WTC11 (cell line): ENCODE measurements at regions not wholly inside any gene's neighbourhood (a gene's known extent, or its start where the extent isn't known, plus 50 kb on each side); places are given as distances from the start of the nearest gene placed in this dataset.

Source experiments
- ATAC-seq: fragments of 200-7000 bp; cut with Tn5 transposase; 2 replicates; pipeline ENCODE4 v1.10.0; 2021; ENCODE audit warnings: mild to moderate bottlenecking, moderate library complexity
- CTCF ChIA-PET: fragments of 300-600 bp; sonication (Branson Sonifier 250); formaldehyde crosslinking; loops from one replicate; lab custom pipeline; 2021; ENCODE audit warnings: antibody characterized with exemption; lab: Charles Lee
- POLR2A ChIA-PET: fragments of 350-600 bp; sonication (Branson Sonifier 250); formaldehyde crosslinking; loops from one replicate; lab custom pipeline; 2021; ENCODE audit warnings: antibody characterized with exemption; lab: Charles Lee
- DNase-seq: peaks from one replicate; pipeline ENCODE4 v3.0.0; 2021; ENCODE audit warnings: low spot score
- H3K27ac Mint-ChIP-seq: 2 replicates; pipeline ENCODE4 v1.8.0; 2021; ENCODE audit warnings: mixed read lengths
- H3K27me3 Mint-ChIP-seq: 2 replicates; pipeline ENCODE4 v1.8.0; 2021; ENCODE audit warnings: low read depth, mild to moderate bottlenecking, moderate library complexity, mixed read lengths
- H3K36me3 Mint-ChIP-seq: 2 replicates; pipeline ENCODE4 v1.8.0; 2021; ENCODE audit warnings: mixed read lengths
- H3K4me1 Mint-ChIP-seq: 2 replicates; pipeline ENCODE4 v1.8.0; 2022; ENCODE audit warnings: mixed read lengths
- H3K4me3 Mint-ChIP-seq: 2 replicates; pipeline ENCODE4 v1.8.0; 2021; ENCODE audit warnings: mild to moderate bottlenecking, moderate library complexity, mixed read lengths
- H3K9me3 Mint-ChIP-seq: 2 replicates; pipeline ENCODE4 v1.8.0; 2021; ENCODE audit warnings: mixed read lengths
- CBFB ChIP-seq: sonication (generic); formaldehyde crosslinking; IDR thresholded peaks from 2 replicates; pipeline ENCODE4 v1.8.1; 2022; ENCODE audit warnings: mild to moderate bottlenecking, low read depth, missing genetic modification reagents
- ESRRA ChIP-seq: sonication (generic); formaldehyde crosslinking; IDR thresholded peaks from 2 replicates; pipeline ENCODE4 v1.8.1; 2022; ENCODE audit warnings: mild to moderate bottlenecking, missing genetic modification reagents, borderline replicate concordance
- FOXK1 ChIP-seq: sonication (generic); formaldehyde crosslinking; IDR thresholded peaks from 2 replicates; pipeline ENCODE4 v1.8.0; 2022; ENCODE audit warnings: mild to moderate bottlenecking, moderate library complexity, missing genetic modification reagents
- FOXP1 ChIP-seq: sonication (generic); formaldehyde crosslinking; IDR thresholded peaks from 2 replicates; pipeline ENCODE4 v1.8.0; 2022; ENCODE audit warnings: missing genetic modification reagents, mild to moderate bottlenecking, moderate library complexity, borderline replicate concordance
- HMGA2 ChIP-seq: fragments of 250-450 bp; sonication (Bioruptor Pico); IDR thresholded peaks from 2 replicates; pipeline ENCODE4 v1.4.0; 2021; ENCODE audit warnings: mild to moderate bottlenecking, moderate library complexity
- MYBL2 ChIP-seq: sonication (generic); formaldehyde crosslinking; IDR thresholded peaks from 2 replicates; pipeline ENCODE4 v1.8.1; 2023; ENCODE audit warnings: mild to moderate bottlenecking, moderate library complexity, missing genetic modification reagents
- NFE2L1 ChIP-seq: sonication (generic); formaldehyde crosslinking; IDR thresholded peaks from 2 replicates; pipeline ENCODE4 v1.8.1; 2023; ENCODE audit warnings: missing genetic modification reagents
- NFYB ChIP-seq: sonication (generic); formaldehyde crosslinking; conservative IDR thresholded peaks from 2 replicates; pipeline ENCODE4 v1.8.0; 2022; ENCODE audit warnings: low read depth, missing genetic modification reagents
- NR3C1 ChIP-seq: sonication (generic); formaldehyde crosslinking; conservative IDR thresholded peaks from 2 replicates; pipeline ENCODE4 v1.8.1; 2023; ENCODE audit warnings: low read depth, mild to moderate bottlenecking, missing genetic modification reagents
- ZNF317 ChIP-seq: sonication (generic); formaldehyde crosslinking; IDR thresholded peaks from 2 replicates; pipeline ENCODE4 v1.8.1; 2023; ENCODE audit warnings: low read depth, mild to moderate bottlenecking, moderate library complexity, missing genetic modification reagents, borderline replicate concordance
- ZNF423 ChIP-seq: fragments of 250-450 bp; sonication (Bioruptor Pico); IDR thresholded peaks from 2 replicates; pipeline ENCODE4 v2.1.2; 2022; ENCODE audit warnings: mild to moderate bottlenecking, moderate library complexity
- TF ChIP-seq, protein P1 (sequence below): fragments of 250-450 bp; sonication (Bioruptor Pico); IDR thresholded peaks from 2 replicates; pipeline ENCODE4 v1.9.0; 2021; ENCODE audit warnings: mild to moderate bottlenecking, borderline replicate concordance
- TF ChIP-seq, protein P2 (sequence below): sonication (generic); formaldehyde crosslinking; IDR thresholded peaks from 2 replicates; pipeline ENCODE4 v1.8.0; 2023; ENCODE audit warnings: missing genetic modification reagents
- TF ChIP-seq, protein P3 (sequence below): sonication (generic); formaldehyde crosslinking; IDR thresholded peaks from 2 replicates; pipeline ENCODE4 v1.8.1; 2023; ENCODE audit warnings: mild to moderate bottlenecking, missing genetic modification reagents
- TF ChIP-seq, protein P4 (sequence below): fragments of 250-450 bp; sonication (Bioruptor Pico); IDR thresholded peaks from 2 replicates; pipeline ENCODE4 v2.1.2; 2022; ENCODE audit warnings: mild to moderate bottlenecking, moderate library complexity
- TF ChIP-seq, protein P5 (sequence below): fragments of 200-600 bp; IDR thresholded peaks from 2 replicates; pipeline ENCODE4 v1.8.0; 2022; ENCODE audit warnings: antibody characterized with exemption
- TF ChIP-seq, protein P6 (sequence below): sonication (generic); formaldehyde crosslinking; conservative IDR thresholded peaks from 2 replicates; pipeline ENCODE4 v1.8.1; 2023; ENCODE audit warnings: mild to moderate bottlenecking, low read depth, missing genetic modification reagents, moderate library complexity
- TF ChIP-seq, protein P7 (sequence below): sonication (generic); formaldehyde crosslinking; IDR thresholded peaks from 2 replicates; pipeline ENCODE4 v1.8.0; 2023; ENCODE audit warnings: missing genetic modification reagents, mild to moderate bottlenecking, borderline replicate concordance

DNA sequence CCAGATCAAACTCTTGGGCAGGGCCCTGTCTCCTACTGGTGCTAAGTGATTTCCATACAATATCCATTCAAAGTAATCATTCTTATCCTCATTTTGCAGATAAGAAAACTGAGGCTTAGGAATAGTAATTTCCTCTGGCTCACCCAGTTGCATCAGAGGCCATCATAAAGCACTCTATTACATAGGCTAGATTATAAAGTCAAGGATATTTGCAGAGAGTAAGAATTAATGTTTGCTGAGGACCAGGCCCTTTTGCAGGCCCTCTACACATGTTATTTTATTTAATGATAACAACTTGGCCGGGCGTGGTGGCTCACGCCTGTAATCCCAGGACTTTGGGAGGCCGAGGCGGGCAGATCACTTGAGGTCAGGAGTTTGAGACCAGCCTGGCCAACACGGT is 316.8 kb downstream of the ZNF674 start:
- Mint-ChIP-seq H3K4me3 (no peak overlapping the region), H3K4me1 (no peaks in the 10 kb centered on the region), H3K36me3 (no peaks in the 10 kb centered on the region), H3K9me3 (0 out of 2 replicates have a peak, but pooled peaks cover 2% of the 10 kb centered on the region), H3K27me3 (no peaks in the 10 kb centered on the region), H3K27ac (no peak overlapping the region)
- DNase-seq: no peak
- ChIA-PET POLR2A (no interaction called here), CTCF (no interaction called here)
- TF ChIP-seq MYBL2 (no peak), CBFB (CRISPR knock-in tag) (no peak), ESRRA (CRISPR knock-in tag) (no peak), ZNF317 (CRISPR knock-in tag) (no peak), ZNF423 (CRISPR knock-in tag) (no peak), NFYB (CRISPR knock-in tag) (no peak), NFE2L1 (no peak), NR3C1 (CRISPR knock-in tag) (no peak), HMGA2 (CRISPR knock-in tag) (no peak), FOXP1 (no peak), FOXK1 (CRISPR knock-in tag) (no peak)
- TF ChIP-seq, protein P1, sequence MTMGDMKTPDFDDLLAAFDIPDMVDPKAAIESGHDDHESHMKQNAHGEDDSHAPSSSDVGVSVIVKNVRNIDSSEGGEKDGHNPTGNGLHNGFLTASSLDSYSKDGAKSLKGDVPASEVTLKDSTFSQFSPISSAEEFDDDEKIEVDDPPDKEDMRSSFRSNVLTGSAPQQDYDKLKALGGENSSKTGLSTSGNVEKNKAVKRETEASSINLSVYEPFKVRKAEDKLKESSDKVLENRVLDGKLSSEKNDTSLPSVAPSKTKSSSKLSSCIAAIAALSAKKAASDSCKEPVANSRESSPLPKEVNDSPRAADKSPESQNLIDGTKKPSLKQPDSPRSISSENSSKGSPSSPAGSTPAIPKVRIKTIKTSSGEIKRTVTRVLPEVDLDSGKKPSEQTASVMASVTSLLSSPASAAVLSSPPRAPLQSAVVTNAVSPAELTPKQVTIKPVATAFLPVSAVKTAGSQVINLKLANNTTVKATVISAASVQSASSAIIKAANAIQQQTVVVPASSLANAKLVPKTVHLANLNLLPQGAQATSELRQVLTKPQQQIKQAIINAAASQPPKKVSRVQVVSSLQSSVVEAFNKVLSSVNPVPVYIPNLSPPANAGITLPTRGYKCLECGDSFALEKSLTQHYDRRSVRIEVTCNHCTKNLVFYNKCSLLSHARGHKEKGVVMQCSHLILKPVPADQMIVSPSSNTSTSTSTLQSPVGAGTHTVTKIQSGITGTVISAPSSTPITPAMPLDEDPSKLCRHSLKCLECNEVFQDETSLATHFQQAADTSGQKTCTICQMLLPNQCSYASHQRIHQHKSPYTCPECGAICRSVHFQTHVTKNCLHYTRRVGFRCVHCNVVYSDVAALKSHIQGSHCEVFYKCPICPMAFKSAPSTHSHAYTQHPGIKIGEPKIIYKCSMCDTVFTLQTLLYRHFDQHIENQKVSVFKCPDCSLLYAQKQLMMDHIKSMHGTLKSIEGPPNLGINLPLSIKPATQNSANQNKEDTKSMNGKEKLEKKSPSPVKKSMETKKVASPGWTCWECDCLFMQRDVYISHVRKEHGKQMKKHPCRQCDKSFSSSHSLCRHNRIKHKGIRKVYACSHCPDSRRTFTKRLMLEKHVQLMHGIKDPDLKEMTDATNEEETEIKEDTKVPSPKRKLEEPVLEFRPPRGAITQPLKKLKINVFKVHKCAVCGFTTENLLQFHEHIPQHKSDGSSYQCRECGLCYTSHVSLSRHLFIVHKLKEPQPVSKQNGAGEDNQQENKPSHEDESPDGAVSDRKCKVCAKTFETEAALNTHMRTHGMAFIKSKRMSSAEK (CRISPR knock-in tag): no peak
- TF ChIP-seq, protein P2, sequence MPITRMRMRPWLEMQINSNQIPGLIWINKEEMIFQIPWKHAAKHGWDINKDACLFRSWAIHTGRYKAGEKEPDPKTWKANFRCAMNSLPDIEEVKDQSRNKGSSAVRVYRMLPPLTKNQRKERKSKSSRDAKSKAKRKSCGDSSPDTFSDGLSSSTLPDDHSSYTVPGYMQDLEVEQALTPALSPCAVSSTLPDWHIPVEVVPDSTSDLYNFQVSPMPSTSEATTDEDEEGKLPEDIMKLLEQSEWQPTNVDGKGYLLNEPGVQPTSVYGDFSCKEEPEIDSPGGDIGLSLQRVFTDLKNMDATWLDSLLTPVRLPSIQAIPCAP (CRISPR knock-in tag): no peak
- TF ChIP-seq, protein P3, sequence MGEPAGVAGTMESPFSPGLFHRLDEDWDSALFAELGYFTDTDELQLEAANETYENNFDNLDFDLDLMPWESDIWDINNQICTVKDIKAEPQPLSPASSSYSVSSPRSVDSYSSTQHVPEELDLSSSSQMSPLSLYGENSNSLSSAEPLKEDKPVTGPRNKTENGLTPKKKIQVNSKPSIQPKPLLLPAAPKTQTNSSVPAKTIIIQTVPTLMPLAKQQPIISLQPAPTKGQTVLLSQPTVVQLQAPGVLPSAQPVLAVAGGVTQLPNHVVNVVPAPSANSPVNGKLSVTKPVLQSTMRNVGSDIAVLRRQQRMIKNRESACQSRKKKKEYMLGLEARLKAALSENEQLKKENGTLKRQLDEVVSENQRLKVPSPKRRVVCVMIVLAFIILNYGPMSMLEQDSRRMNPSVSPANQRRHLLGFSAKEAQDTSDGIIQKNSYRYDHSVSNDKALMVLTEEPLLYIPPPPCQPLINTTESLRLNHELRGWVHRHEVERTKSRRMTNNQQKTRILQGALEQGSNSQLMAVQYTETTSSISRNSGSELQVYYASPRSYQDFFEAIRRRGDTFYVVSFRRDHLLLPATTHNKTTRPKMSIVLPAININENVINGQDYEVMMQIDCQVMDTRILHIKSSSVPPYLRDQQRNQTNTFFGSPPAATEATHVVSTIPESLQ: no peak
- TF ChIP-seq, protein P4, sequence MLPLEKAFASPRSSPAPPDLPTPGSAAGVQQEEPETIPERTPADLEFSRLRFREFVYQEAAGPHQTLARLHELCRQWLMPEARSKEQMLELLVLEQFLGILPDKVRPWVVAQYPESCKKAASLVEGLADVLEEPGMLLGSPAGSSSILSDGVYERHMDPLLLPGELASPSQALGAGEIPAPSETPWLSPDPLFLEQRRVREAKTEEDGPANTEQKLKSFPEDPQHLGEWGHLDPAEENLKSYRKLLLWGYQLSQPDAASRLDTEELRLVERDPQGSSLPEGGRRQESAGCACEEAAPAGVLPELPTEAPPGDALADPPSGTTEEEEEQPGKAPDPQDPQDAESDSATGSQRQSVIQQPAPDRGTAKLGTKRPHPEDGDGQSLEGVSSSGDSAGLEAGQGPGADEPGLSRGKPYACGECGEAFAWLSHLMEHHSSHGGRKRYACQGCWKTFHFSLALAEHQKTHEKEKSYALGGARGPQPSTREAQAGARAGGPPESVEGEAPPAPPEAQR (CRISPR knock-in tag): no peak
- TF ChIP-seq, protein P5, sequence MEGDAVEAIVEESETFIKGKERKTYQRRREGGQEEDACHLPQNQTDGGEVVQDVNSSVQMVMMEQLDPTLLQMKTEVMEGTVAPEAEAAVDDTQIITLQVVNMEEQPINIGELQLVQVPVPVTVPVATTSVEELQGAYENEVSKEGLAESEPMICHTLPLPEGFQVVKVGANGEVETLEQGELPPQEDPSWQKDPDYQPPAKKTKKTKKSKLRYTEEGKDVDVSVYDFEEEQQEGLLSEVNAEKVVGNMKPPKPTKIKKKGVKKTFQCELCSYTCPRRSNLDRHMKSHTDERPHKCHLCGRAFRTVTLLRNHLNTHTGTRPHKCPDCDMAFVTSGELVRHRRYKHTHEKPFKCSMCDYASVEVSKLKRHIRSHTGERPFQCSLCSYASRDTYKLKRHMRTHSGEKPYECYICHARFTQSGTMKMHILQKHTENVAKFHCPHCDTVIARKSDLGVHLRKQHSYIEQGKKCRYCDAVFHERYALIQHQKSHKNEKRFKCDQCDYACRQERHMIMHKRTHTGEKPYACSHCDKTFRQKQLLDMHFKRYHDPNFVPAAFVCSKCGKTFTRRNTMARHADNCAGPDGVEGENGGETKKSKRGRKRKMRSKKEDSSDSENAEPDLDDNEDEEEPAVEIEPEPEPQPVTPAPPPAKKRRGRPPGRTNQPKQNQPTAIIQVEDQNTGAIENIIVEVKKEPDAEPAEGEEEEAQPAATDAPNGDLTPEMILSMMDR: no peak
- TF ChIP-seq, protein P6, sequence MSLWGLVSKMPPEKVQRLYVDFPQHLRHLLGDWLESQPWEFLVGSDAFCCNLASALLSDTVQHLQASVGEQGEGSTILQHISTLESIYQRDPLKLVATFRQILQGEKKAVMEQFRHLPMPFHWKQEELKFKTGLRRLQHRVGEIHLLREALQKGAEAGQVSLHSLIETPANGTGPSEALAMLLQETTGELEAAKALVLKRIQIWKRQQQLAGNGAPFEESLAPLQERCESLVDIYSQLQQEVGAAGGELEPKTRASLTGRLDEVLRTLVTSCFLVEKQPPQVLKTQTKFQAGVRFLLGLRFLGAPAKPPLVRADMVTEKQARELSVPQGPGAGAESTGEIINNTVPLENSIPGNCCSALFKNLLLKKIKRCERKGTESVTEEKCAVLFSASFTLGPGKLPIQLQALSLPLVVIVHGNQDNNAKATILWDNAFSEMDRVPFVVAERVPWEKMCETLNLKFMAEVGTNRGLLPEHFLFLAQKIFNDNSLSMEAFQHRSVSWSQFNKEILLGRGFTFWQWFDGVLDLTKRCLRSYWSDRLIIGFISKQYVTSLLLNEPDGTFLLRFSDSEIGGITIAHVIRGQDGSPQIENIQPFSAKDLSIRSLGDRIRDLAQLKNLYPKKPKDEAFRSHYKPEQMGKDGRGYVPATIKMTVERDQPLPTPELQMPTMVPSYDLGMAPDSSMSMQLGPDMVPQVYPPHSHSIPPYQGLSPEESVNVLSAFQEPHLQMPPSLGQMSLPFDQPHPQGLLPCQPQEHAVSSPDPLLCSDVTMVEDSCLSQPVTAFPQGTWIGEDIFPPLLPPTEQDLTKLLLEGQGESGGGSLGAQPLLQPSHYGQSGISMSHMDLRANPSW (CRISPR knock-in tag): no peak
- TF ChIP-seq, protein P7, sequence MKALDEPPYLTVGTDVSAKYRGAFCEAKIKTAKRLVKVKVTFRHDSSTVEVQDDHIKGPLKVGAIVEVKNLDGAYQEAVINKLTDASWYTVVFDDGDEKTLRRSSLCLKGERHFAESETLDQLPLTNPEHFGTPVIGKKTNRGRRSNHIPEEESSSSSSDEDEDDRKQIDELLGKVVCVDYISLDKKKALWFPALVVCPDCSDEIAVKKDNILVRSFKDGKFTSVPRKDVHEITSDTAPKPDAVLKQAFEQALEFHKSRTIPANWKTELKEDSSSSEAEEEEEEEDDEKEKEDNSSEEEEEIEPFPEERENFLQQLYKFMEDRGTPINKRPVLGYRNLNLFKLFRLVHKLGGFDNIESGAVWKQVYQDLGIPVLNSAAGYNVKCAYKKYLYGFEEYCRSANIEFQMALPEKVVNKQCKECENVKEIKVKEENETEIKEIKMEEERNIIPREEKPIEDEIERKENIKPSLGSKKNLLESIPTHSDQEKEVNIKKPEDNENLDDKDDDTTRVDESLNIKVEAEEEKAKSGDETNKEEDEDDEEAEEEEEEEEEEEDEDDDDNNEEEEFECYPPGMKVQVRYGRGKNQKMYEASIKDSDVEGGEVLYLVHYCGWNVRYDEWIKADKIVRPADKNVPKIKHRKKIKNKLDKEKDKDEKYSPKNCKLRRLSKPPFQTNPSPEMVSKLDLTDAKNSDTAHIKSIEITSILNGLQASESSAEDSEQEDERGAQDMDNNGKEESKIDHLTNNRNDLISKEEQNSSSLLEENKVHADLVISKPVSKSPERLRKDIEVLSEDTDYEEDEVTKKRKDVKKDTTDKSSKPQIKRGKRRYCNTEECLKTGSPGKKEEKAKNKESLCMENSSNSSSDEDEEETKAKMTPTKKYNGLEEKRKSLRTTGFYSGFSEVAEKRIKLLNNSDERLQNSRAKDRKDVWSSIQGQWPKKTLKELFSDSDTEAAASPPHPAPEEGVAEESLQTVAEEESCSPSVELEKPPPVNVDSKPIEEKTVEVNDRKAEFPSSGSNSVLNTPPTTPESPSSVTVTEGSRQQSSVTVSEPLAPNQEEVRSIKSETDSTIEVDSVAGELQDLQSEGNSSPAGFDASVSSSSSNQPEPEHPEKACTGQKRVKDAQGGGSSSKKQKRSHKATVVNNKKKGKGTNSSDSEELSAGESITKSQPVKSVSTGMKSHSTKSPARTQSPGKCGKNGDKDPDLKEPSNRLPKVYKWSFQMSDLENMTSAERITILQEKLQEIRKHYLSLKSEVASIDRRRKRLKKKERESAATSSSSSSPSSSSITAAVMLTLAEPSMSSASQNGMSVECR: no peak
- ATAC-seq: no peak
